ENCODE measurements at regions not wholly inside any gene's neighbourhood (a gene's known extent, or its start where the extent isn't known, plus 50 kb on each side); places are given as distances from the start of the nearest gene placed in this dataset.

DNA sequence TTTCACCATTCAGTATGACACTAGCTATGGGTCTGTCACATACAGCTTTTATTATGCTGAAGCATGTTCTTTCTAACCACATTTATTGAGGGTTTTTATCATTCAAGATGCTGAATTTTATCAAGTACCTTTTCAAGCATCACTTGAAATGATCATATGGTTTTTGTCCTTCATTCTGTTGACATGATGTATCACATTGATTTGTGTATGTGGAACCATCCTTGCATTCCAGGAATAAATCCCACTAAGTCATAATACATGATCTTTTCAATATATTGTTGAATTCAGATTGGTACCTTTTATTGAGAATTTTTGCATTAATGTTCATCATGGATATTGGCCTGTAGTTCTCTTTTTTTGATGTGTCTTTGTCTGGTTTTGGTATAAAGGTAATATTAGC lies 317.4 kb downstream of the NNT start:
- H3K4me1 ChIP-seq (ENCODE audit: control insufficient read depth in 1 of 2, insufficient read depth in 2 of 2, low read depth in 1 of 2, low read length in 1 of 2) = no peaks in the 10 kb centered on the region
- TF ChIP-seq GABPA (IDR thresholded peaks at IDR 0.05; ENCODE audit: low read depth) (no peak), EP300 (IDR thresholded peaks at IDR 0.05; ENCODE audit: borderline replicate concordance in 1 of 2, low read depth in 1 of 2, low read length in 1 of 2) (no peak), TEAD4 (IDR thresholded peaks at IDR 0.05; ENCODE audit: borderline replicate concordance, insufficient read depth) (no peak), MEF2A (IDR thresholded peaks at IDR 0.05; ENCODE audit: borderline replicate concordance, low read depth) (no peak), RXRA (IDR thresholded peaks at IDR 0.05; ENCODE audit: borderline replicate concordance, low read depth) (no peak), FOXM1 (IDR thresholded peaks at IDR 0.05; ENCODE audit: low read depth) (no peak)
- TF ChIP-seq, protein P1, sequence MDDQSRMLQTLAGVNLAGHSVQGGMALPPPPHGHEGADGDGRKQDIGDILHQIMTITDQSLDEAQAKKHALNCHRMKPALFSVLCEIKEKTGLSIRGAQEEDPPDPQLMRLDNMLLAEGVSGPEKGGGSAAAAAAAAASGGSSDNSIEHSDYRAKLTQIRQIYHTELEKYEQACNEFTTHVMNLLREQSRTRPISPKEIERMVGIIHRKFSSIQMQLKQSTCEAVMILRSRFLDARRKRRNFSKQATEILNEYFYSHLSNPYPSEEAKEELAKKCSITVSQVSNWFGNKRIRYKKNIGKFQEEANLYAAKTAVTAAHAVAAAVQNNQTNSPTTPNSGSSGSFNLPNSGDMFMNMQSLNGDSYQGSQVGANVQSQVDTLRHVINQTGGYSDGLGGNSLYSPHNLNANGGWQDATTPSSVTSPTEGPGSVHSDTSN (IDR thresholded peaks at IDR 0.05) = no peak
- TF ChIP-seq, protein P2, sequence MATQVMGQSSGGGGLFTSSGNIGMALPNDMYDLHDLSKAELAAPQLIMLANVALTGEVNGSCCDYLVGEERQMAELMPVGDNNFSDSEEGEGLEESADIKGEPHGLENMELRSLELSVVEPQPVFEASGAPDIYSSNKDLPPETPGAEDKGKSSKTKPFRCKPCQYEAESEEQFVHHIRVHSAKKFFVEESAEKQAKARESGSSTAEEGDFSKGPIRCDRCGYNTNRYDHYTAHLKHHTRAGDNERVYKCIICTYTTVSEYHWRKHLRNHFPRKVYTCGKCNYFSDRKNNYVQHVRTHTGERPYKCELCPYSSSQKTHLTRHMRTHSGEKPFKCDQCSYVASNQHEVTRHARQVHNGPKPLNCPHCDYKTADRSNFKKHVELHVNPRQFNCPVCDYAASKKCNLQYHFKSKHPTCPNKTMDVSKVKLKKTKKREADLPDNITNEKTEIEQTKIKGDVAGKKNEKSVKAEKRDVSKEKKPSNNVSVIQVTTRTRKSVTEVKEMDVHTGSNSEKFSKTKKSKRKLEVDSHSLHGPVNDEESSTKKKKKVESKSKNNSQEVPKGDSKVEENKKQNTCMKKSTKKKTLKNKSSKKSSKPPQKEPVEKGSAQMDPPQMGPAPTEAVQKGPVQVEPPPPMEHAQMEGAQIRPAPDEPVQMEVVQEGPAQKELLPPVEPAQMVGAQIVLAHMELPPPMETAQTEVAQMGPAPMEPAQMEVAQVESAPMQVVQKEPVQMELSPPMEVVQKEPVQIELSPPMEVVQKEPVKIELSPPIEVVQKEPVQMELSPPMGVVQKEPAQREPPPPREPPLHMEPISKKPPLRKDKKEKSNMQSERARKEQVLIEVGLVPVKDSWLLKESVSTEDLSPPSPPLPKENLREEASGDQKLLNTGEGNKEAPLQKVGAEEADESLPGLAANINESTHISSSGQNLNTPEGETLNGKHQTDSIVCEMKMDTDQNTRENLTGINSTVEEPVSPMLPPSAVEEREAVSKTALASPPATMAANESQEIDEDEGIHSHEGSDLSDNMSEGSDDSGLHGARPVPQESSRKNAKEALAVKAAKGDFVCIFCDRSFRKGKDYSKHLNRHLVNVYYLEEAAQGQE (IDR thresholded peaks at IDR 0.05; ENCODE audit: low read depth, low read length) = no peak
- TF ChIP-seq, protein P3, sequence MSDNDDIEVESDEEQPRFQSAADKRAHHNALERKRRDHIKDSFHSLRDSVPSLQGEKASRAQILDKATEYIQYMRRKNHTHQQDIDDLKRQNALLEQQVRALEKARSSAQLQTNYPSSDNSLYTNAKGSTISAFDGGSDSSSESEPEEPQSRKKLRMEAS (IDR thresholded peaks at IDR 0.05; ENCODE audit: low read depth) = no peak
- no peaks in the 10 kb centered on the region for H4K20me1 ChIP-seq (ENCODE audit: insufficient read depth)

DNA sequence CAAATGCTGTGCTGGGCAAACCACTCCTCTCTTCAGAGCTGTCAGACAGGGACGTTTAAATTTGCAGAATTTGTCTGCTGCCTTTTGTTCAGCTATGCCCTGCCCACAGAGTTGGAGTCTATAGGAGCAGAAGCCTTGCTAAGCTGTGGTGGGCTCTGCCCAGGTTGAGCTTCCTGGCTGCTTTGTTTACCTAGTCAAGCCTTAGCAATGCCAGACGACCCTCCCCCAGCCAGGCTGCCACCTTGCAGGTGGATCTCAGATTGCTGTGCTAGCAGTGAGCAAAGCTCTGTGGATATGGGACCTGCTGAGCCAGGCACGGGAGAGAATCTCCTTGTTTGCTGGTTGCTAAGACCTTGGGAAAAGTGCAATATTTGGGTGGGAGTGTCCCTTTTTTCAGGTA lies 314.9 kb downstream of the NNT start:
- Histone ChIP-seq H3K4me1 (ENCODE audit: control insufficient read depth in 1 of 2, insufficient read depth in 2 of 2, low read depth in 1 of 2, low read length in 1 of 2) (no peaks in the 10 kb centered on the region), H3K9me3 (no peaks in the 10 kb centered on the region), H3K4me2 (no peak overlapping the region), H3F3A (replicated peaks; ENCODE audit: insufficient read depth) (no peaks in the 10 kb centered on the region), H3K9ac (no peak overlapping the region), H3K4me3 (ENCODE audit: low read depth in 2 of 2, low read length in 1 of 2) (no peak overlapping the region), H3K79me2 (ENCODE audit: insufficient read depth) (no peaks in the 10 kb centered on the region), H4K20me1 (ENCODE audit: insufficient read depth) (no peaks in the 10 kb centered on the region), H3K27ac (ENCODE audit: low read depth in 2 of 2, low read length in 1 of 2) (no peak overlapping the region), H3K36me3 (replicated peaks in 1 of 2; ENCODE audit: control insufficient read depth in 1 of 2, insufficient read depth in 2 of 2, low read length in 1 of 2) (no peaks in the 10 kb centered on the region), H3K27me3 (ENCODE audit: insufficient read depth) (no peaks in the 10 kb centered on the region), H2AFZ (ENCODE audit: low read depth) (no peak overlapping the region), H3K9me2 (no peaks in the 10 kb centered on the region)
- 0% methylated on average over 2 of the region's 3 CpGs for WGBS (ENCODE audit: low lambda C conversion rate)
- no peak for DNase-seq
- ChIA-PET CTCF (no interaction called here), POLR2A (no interaction called here)
- no peak for TF ChIP-seq NFIC (IDR thresholded peaks at IDR 0.05; ENCODE audit: borderline replicate concordance)
- TF ChIP-seq EZH2phosphoT487 (IDR thresholded peaks at IDR 0.05; ENCODE audit: borderline replicate concordance, low read depth) = no peak
- no peak for TF ChIP-seq MXI1 (IDR thresholded peaks at IDR 0.05; ENCODE audit: low read depth, low read length)
- TF ChIP-seq GATA2 (CRISPR knock-in tag; IDR thresholded peaks at IDR 0.05) = no peak
- TF ChIP-seq, protein P1 (IDR thresholded peaks at IDR 0.05) = no peak
- no peak for TF ChIP-seq TCF12 (IDR thresholded peaks at IDR 0.05)
- TF ChIP-seq, protein P4, sequence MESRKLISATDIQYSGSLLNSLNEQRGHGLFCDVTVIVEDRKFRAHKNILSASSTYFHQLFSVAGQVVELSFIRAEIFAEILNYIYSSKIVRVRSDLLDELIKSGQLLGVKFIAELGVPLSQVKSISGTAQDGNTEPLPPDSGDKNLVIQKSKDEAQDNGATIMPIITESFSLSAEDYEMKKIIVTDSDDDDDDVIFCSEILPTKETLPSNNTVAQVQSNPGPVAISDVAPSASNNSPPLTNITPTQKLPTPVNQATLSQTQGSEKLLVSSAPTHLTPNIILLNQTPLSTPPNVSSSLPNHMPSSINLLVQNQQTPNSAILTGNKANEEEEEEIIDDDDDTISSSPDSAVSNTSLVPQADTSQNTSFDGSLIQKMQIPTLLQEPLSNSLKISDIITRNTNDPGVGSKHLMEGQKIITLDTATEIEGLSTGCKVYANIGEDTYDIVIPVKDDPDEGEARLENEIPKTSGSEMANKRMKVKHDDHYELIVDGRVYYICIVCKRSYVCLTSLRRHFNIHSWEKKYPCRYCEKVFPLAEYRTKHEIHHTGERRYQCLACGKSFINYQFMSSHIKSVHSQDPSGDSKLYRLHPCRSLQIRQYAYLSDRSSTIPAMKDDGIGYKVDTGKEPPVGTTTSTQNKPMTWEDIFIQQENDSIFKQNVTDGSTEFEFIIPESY (IDR thresholded peaks at IDR 0.05; ENCODE audit: borderline replicate concordance, low read depth) = no peak
- TF ChIP-seq SMC3 (IDR thresholded peaks at IDR 0.05; ENCODE audit: low read depth, low read length) = no peak
- TF ChIP-seq CHD2 (IDR thresholded peaks at IDR 0.05; ENCODE audit: low read length, partially characterized antibody) = no peak

More for the DNA sequence above, 317.4 kb downstream of the NNT start:
- Histone ChIP-seq H3K79me2 (ENCODE audit: insufficient read depth) (no peaks in the 10 kb centered on the region), H2AFZ (ENCODE audit: low read depth) (no peak overlapping the region), H3F3A (replicated peaks; ENCODE audit: insufficient read depth) (no peaks in the 10 kb centered on the region), H3K27me3 (ENCODE audit: insufficient read depth) (no peaks in the 10 kb centered on the region), H3K9me3 (no peaks in the 10 kb centered on the region), H3K4me3 (ENCODE audit: low read depth in 2 of 2, low read length in 1 of 2) (no peak overlapping the region), H3K9ac (no peak overlapping the region), H3K36me3 (replicated peaks in 1 of 2; ENCODE audit: control insufficient read depth in 1 of 2, insufficient read depth in 2 of 2, low read length in 1 of 2) (no peaks in the 10 kb centered on the region), H3K4me2 (no peak overlapping the region), H3K27ac (ENCODE audit: low read depth in 2 of 2, low read length in 1 of 2) (no peak overlapping the region), H3K9me2 (no peaks in the 10 kb centered on the region)
- no peak for DNase-seq
- CTCF ChIA-PET = no interaction called here
- POLR2A ChIA-PET = no interaction called here

Data from SK-N-SH (cell line).